GM18907 (cell line): ENCODE measurements at regions not wholly inside any gene's neighbourhood (a gene's known extent, or its start where the extent isn't known, plus 50 kb on each side); places are given as distances from the start of the nearest gene placed in this dataset.
A peak's percentile ranks its signal among the peaks of the same experiment; 100 is the strongest.

Experiments used
- ATAC-seq: cut with Tn5 transposase; IDR thresholded peaks from one replicate; pipeline ENCODE4 v1.9.1; 2021; ENCODE audit warnings: mild to moderate bottlenecking, moderate library complexity; ENCODE audit not compliant: unreplicated experiment

- ATAC-seq = no peak
Observed at GRCh38 chr7:18401757-18402156, 93.8 kb upstream of the HDAC9 start.

GRCh38 chr7:18402488-18403183, 92.9 kb upstream of the HDAC9 start:
- no peak for ATAC-seq

- no peak for ATAC-seq
Observed at GRCh38 chr7:18405726-18406125, 89.8 kb upstream of the HDAC9 start.

DNA sequence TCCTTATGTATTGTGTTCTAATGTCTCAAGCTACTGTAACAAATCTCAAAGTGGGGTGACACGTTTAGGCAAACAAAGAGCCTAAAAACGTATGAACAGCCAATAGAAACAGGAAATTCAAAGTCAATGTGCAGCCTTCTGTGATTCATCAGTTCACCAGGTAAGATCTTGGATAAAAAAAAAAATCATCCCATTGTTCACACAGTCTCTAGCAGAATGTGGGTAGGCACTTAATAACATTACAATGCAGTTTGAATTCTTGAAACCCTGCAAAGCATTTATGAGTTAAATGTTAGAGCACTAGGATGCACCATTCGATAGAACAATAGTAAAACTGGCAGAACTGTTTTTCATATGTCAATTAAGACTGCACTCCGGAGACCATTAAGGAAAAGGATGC, 88.2 kb upstream of the HDAC9 start:
- no peak for ATAC-seq

GRCh38 chr7:18408461-18408860, 87.1 kb upstream of the HDAC9 start:
- no peak for ATAC-seq

GRCh38 chr7:18408868-18409267, 86.7 kb upstream of the HDAC9 start:
- no peak for ATAC-seq

DNA sequence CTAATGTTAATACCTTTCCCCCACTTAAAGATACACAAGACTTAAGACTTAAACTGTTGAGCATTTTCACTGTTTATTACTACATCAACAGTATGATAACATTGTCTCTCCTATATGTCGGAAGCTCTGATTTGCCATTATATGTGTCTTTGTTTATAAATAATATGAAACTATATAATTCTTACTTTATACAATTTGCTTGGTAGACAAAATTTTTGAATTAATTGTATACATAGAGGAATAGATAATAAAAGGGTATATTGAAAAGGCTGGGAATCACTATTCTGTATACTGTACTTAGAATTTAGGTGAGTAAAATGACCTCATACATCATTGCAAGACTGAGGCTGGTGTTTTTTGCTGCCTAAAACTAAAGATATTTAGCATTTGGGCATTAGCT, 82.1 kb upstream of the HDAC9 start:
- ATAC-seq = no peak

- no peak for ATAC-seq
Observed at GRCh38 chr7:18414885-18415284, 80.7 kb upstream of the HDAC9 start.

GRCh38 chr7:18416988-18417387, 78.6 kb upstream of the HDAC9 start:
- ATAC-seq = no peak

GRCh38 chr7:18419456-18419855, 76.1 kb upstream of the HDAC9 start:
- no peak for ATAC-seq

- ATAC-seq = no peak
Observed at GRCh38 chr7:18420108-18420507, 75.4 kb upstream of the HDAC9 start.

GRCh38 chr7:18420748-18421147, 74.8 kb upstream of the HDAC9 start:
- no peak for ATAC-seq

DNA sequence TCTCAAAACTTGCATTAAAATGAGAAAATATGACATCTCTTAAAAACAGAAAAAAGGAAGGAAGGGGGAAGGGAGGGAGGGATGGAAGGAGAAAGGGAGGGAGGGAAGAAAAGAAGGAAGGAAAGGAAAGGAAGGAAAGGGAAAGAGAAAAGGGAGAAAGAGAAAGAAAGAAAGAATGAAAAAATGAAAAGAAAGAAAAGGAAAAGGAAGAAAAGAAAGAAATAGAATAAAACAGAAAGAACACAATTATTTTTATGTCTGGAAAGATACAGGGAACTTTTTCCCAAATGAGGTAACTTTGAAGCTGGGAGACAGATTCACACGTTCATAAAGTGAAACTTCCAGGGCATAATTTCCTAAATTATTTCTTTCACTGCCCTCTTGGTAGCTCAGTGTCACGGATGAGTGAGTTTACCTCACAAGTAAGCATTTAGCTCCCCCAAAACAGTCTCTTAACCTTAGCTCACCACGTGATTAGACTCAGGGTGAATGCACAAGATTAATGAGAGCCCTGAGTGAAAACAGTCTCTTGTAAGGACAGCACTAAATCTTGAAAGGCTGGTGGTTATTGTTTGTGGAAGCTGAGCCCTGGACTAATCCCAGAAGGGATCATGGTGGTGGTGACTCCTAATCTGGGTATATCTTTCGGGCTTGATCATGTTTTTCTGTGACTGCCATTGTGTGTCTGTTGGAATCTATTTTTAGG, 74.1 kb upstream of the HDAC9 start:
- peak; percentile 53 for ATAC-seq

- no peak for ATAC-seq
Observed at GRCh38 chr7:18425227-18425626, 70.3 kb upstream of the HDAC9 start.

GRCh38 chr7:18425838-18426445, 69.6 kb upstream of the HDAC9 start:
- no peak for ATAC-seq

GRCh38 chr7:18426564-18427226, 68.9 kb upstream of the HDAC9 start:
- ATAC-seq = no peak

- ATAC-seq = no peak
Observed at GRCh38 chr7:18429547-18429946, 66.0 kb upstream of the HDAC9 start.

DNA sequence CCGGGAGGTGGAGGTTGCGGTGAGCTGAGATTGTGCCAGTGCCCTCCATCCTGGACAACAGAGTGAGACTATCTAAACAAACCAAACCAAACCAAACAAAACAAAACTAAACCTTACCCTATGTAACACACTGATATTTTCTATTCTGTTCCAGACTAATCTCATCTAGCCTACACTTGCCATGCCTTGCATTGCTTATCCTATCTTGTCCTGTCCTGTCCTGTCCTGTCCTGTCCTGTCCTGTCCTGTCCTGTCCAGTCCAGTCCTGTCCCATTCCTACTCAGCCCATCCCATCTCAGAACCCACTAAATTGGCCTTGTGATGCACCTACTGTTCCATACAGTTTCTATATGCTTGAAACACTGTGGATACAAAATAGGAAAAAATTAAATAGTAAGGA, 64.7 kb upstream of the HDAC9 start:
- ATAC-seq = no peak

- no peak for ATAC-seq
Observed at GRCh38 chr7:18434171-18434570, 61.4 kb upstream of the HDAC9 start.

DNA sequence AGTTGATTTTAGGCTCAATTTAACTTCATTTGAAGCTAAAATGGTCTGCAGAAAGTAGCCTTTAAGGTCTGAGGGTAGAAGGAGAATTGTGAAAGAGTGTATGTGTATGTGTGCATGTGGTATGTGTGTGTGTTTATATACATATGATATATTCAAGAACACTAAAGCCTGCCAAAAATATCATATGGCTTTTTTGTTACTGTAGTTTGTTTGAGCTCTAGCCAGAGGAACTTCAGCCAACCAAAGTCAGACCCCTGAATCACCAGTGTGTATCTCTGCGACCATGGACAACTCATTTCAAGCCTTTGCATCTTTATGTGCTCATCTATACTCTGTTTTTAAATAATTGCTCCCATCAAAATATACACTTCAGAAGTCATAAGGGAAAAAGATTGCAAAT, 58.4 kb upstream of the HDAC9 start:
- ATAC-seq = no peak

- ATAC-seq = no peak
Observed at GRCh38 chr7:18440934-18441333, 54.6 kb upstream of the HDAC9 start.

DNA sequence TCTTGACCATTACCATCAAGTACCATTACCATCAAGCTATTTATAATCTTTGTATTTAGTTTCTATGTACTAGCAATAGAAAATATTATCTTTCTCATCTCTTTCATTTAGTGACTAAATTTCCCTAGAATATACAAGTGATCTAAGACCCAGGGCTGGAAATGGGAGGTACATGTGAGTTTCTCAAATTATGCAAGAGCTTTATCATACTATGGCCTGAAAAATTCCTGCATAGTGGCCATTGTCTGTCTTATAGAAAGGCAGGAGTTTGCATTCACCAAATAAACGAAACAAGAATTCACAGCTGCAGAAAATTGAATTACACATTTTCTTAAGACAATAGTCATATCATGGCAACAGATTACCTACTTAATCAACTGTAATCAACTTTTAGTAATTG, 50.7 kb upstream of the HDAC9 start:
- ATAC-seq = no peak
